ENCODE measurements at regions not wholly inside any gene's neighbourhood (a gene's known extent, or its start where the extent isn't known, plus 50 kb on each side); places are given as distances from the start of the nearest gene placed in this dataset.
A peak's percentile ranks its signal among the peaks of the same experiment; 100 is the strongest.

- H3K27me3 ChIP-seq (ENCODE audit: low read length): no peaks in the 10 kb centered on the region
- peak overlapping the region; percentile 17; the same call in 1 of the 2 replicates for H3K4me3 ChIP-seq (ENCODE audit: low read length)
- TF ChIP-seq CTCF (conservative IDR thresholded peaks at IDR 0.05; ENCODE audit: low read depth, low read length) (no peak), EZH2phosphoT487 (IDR thresholded peaks at IDR 0.05; ENCODE audit: borderline replicate concordance, low read length) (no peak), EZH2 (IDR thresholded peaks at IDR 0.05; ENCODE audit: low read length, unreplicated experiment) (no peak)
- ATAC-seq: peak; percentile 97
- no peaks in the 10 kb centered on the region for H4K20me1 ChIP-seq (ENCODE audit: low read length)
- no peaks in the 10 kb centered on the region for H3K9me3 ChIP-seq (ENCODE audit: low read length)
- H3K36me3 ChIP-seq (ENCODE audit: low read depth, low read length): no peaks in the 10 kb centered on the region
- H3K9me2 ChIP-seq (replicated peaks; ENCODE audit: low read length): no peaks in the 10 kb centered on the region
- peaks cover 19% of the 10 kb centered on the region for H3K4me1 ChIP-seq (ENCODE audit: insufficient read depth, low read length)
- no peaks in the 10 kb centered on the region for H3K79me2 ChIP-seq (ENCODE audit: low read length)
- no peaks in the 10 kb centered on the region for H3F3A ChIP-seq (ENCODE audit: low read length, unreplicated experiment)
- intact Hi-C loops (cut with micrococcal nuclease): loop anchor here (1.0 to 2.0 kb wide), 5 partner anchors 32 to 156 kb away; partner anchors contain the start of gene WNT5A
- no peak overlapping the region for H2AFZ ChIP-seq (ENCODE audit: low read length)
- H3K27ac ChIP-seq (ENCODE audit: low read length): peak overlapping the region; percentile 79
- BruUV-seq (replicated peaks): no TSS peak
- H3K4me2 ChIP-seq (ENCODE audit: low read length): peak overlapping the region; percentile 69
- POLR2A ChIA-PET (ENCODE audit: unreplicated experiment): no interaction called here
- H3K9ac ChIP-seq (ENCODE audit: low read length): peak overlapping the region; percentile 37
- peak; percentile 94 for DNase-seq
- CTCF ChIA-PET: no interaction called here
Observed at GRCh38 chr3:55330355-55330754, 156.8 kb downstream of the WNT5A start.

GRCh38 chr3:55329849-55330248 is 157.3 kb downstream of the WNT5A start:
- POLR2A ChIA-PET (ENCODE audit: unreplicated experiment): no interaction called here
- Histone ChIP-seq H3K4me2 (ENCODE audit: low read length) (peak overlapping the region; percentile 69), H3K27me3 (ENCODE audit: low read length) (no peaks in the 10 kb centered on the region), H3K9ac (ENCODE audit: low read length) (peak overlapping the region; percentile 37), H3K79me2 (ENCODE audit: low read length) (no peaks in the 10 kb centered on the region), H3K27ac (ENCODE audit: low read length) (peak overlapping the region; percentile 79), H3K36me3 (ENCODE audit: low read depth, low read length) (no peaks in the 10 kb centered on the region), H3F3A (ENCODE audit: low read length, unreplicated experiment) (no peaks in the 10 kb centered on the region), H4K20me1 (ENCODE audit: low read length) (no peaks in the 10 kb centered on the region), H3K9me3 (ENCODE audit: low read length) (no peaks in the 10 kb centered on the region), H2AFZ (ENCODE audit: low read length) (no peak overlapping the region), H3K4me1 (ENCODE audit: insufficient read depth, low read length) (peaks cover 19% of the 10 kb centered on the region), H3K9me2 (replicated peaks; ENCODE audit: low read length) (no peaks in the 10 kb centered on the region), H3K4me3 (ENCODE audit: low read length) (peak overlapping the region; percentile 17; the same call in 1 of the 2 replicates)
- ATAC-seq: peak; percentile 66
- intact Hi-C loops (cut with micrococcal nuclease): loop anchor here (1.0 to 2.0 kb wide), 5 partner anchors 32 to 157 kb away; partner anchors contain the start of gene WNT5A
- TF ChIP-seq CTCF (conservative IDR thresholded peaks at IDR 0.05; ENCODE audit: low read depth, low read length): no peak
- TF ChIP-seq EZH2 (IDR thresholded peaks at IDR 0.05; ENCODE audit: low read length, unreplicated experiment): no peak
- no peak for TF ChIP-seq EZH2phosphoT487 (IDR thresholded peaks at IDR 0.05; ENCODE audit: borderline replicate concordance, low read length)
- peak; percentile 78 for DNase-seq
- BruUV-seq (replicated peaks): no TSS peak
- CTCF ChIA-PET: no interaction called here

GRCh38 chr3:55327131-55327920 is 159.8 kb downstream of the WNT5A start:
- no peaks in the 10 kb centered on the region for H3K9me2 ChIP-seq (replicated peaks; ENCODE audit: low read length)
- no peak overlapping the region for H3K4me2 ChIP-seq (ENCODE audit: low read length)
- ATAC-seq (no peak), DNase-seq (no peak)
- intact Hi-C loops (cut with micrococcal nuclease): no loop called here
- no peaks in the 10 kb centered on the region for H4K20me1 ChIP-seq (ENCODE audit: low read length)
- no peaks in the 10 kb centered on the region for H3K9me3 ChIP-seq (ENCODE audit: low read length)
- H3K4me3 ChIP-seq (ENCODE audit: low read length): no peak overlapping the region
- H3K79me2 ChIP-seq (ENCODE audit: low read length): no peaks in the 10 kb centered on the region
- TF ChIP-seq EZH2 (IDR thresholded peaks at IDR 0.05; ENCODE audit: low read length, unreplicated experiment): no peak
- CTCF ChIA-PET: no interaction called here
- POLR2A ChIA-PET (ENCODE audit: unreplicated experiment): no interaction called here
- H2AFZ ChIP-seq (ENCODE audit: low read length): no peak overlapping the region
- H3K36me3 ChIP-seq (ENCODE audit: low read depth, low read length): no peaks in the 10 kb centered on the region
- BruUV-seq (replicated peaks): no TSS peak
- no peak overlapping the region for H3K27ac ChIP-seq (ENCODE audit: low read length)
- no peaks in the 10 kb centered on the region for H3K27me3 ChIP-seq (ENCODE audit: low read length)
- H3K4me1 ChIP-seq (ENCODE audit: insufficient read depth, low read length): peaks cover 19% of the 10 kb centered on the region
- H3K9ac ChIP-seq (ENCODE audit: low read length): no peak overlapping the region
- H3F3A ChIP-seq (ENCODE audit: low read length, unreplicated experiment): no peaks in the 10 kb centered on the region

Data from PC-3 (cell line).